Suprapubic skin (tissue), 4 donors: ENCODE measurements at regions not wholly inside any gene's neighbourhood (a gene's known extent, or its start where the extent isn't known, plus 50 kb on each side); places are given as distances from the start of the nearest gene placed in this dataset.

Experiments used
- DNase-seq, 2 donors: peaks; one replicate each; pipeline ENCODE4 v3.0.0-alpha.2; 2019; ENCODE audit warnings: low spot score in 2 of 2
- H3K27ac ChIP-seq: fragments of 200-600 bp; sonication (generic); one replicate; pipeline ENCODE4 v1.5.1; 2019
- H3K27me3 ChIP-seq: fragments of 200-600 bp; sonication (generic); one replicate; pipeline ENCODE4 v1.5.1; 2019
- H3K36me3 ChIP-seq: fragments of 200-600 bp; sonication (generic); one replicate; pipeline ENCODE4 v1.5.1; 2019
- H3K4me1 ChIP-seq: fragments of 200-600 bp; sonication (generic); one replicate; pipeline ENCODE4 v1.5.1; 2019
- H3K4me3 ChIP-seq: fragments of 200-600 bp; sonication (generic); one replicate; pipeline ENCODE4 v1.5.1; 2019; ENCODE audit warnings: mild to moderate bottlenecking
- H3K9me3 ChIP-seq: fragments of 200-600 bp; sonication (generic); one replicate; pipeline ENCODE4 v1.5.1; 2019
- EP300 ChIP-seq: sonication (generic); formaldehyde crosslinking; IDR thresholded peaks from one replicate; pipeline ENCODE4 v1.6.1; 2017; ENCODE audit warnings: antibody characterized with exemption
- POLR2A ChIP-seq, 2 donors: fragments of 450-650 bp; IDR thresholded peaks; one replicate each; pipeline ENCODE4 v1.6.1; 2017; ENCODE audit warnings: antibody characterized with exemption in 2 of 2, mild to moderate bottlenecking in 2 of 2, moderate library complexity in 2 of 2
- POLR2AphosphoS5 ChIP-seq, 3 donors: sonication (generic); formaldehyde crosslinking; IDR thresholded peaks; one replicate each; pipeline ENCODE4 v1.6.1; 2017; ENCODE audit warnings: antibody characterized with exemption in 3 of 3
- WGBS: methylation state at CpG from one replicate; pipeline ENCODE4 v1.1.5; 2018; 5-methylcytosine and 5-hydroxymethylcytosine counted together
- TF ChIP-seq, protein P1 (sequence below), 2 donors: fragments of 200-600 bp in 1 of 2; fragments of 450-650 bp in 1 of 2; sonication (generic) in 1 of 2; IDR thresholded peaks; one replicate each; pipeline ENCODE4 v1.5.1; 2016 to 2019; ENCODE audit warnings: antibody characterized with exemption in 2 of 2, mild to moderate bottlenecking in 1 of 2, moderate library complexity in 1 of 2

DNA sequence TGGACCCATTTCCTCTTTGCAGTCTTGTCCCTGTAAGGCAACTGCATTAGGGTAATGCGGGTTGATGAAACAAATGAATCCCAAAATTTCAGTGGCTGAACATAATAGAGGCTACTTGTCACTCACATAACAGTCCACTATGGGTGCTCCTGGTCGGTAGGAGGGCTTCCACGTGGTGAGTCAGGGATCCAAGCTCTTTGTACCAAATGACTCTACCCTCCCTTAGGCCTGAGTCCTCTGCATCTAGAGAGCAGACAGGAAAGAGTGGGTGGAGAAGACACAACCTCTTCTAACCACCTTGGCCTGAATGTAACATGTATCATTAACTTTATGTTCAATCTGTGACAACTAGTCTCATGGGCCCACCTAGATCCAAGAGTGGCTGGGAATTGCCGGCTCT, 86.2 kb upstream of the HAAO start:
- H3K27me3 ChIP-seq: no peaks in the 10 kb centered on the region
- 79% methylated on average over 4 of the region's 4 CpGs for WGBS
- no peaks in the 10 kb centered on the region for H3K36me3 ChIP-seq
- peak overlapping the region; percentile 2 for H3K27ac ChIP-seq
- TF ChIP-seq EP300: no peak
- no peak for TF ChIP-seq POLR2A (IDR thresholded peaks at IDR 0.05)
- TF ChIP-seq POLR2AphosphoS5 (IDR thresholded peaks at IDR 0.05): no peak
- TF ChIP-seq, protein P1, sequence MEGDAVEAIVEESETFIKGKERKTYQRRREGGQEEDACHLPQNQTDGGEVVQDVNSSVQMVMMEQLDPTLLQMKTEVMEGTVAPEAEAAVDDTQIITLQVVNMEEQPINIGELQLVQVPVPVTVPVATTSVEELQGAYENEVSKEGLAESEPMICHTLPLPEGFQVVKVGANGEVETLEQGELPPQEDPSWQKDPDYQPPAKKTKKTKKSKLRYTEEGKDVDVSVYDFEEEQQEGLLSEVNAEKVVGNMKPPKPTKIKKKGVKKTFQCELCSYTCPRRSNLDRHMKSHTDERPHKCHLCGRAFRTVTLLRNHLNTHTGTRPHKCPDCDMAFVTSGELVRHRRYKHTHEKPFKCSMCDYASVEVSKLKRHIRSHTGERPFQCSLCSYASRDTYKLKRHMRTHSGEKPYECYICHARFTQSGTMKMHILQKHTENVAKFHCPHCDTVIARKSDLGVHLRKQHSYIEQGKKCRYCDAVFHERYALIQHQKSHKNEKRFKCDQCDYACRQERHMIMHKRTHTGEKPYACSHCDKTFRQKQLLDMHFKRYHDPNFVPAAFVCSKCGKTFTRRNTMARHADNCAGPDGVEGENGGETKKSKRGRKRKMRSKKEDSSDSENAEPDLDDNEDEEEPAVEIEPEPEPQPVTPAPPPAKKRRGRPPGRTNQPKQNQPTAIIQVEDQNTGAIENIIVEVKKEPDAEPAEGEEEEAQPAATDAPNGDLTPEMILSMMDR (IDR thresholded peaks at IDR 0.05): no peak
- peak in 1 of 2 donors; percentile 30 for DNase-seq
- no peaks in the 10 kb centered on the region for H3K9me3 ChIP-seq
- H3K4me1 ChIP-seq: peaks cover 60% of the 10 kb centered on the region
- no peak overlapping the region for H3K4me3 ChIP-seq

DNA sequence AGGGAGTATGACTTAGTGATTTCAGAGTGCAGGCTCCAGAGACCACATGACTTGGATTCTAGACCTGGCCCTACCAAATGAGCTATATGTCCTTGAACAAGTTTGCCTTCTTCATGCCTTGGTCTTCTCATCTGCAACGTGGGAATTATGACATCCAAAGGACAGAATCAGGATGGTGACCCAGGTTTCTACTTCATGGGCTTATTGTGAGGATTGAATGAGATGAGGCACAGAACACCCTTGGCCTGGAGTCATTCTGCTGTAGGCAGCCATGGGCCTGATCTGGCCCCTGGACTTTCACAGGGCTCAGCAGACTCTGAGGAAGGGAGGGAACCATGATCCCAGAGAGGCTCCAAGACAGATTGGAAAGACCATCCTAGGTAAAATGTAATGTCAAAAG, 85.6 kb upstream of the HAAO start:
- 88% methylated on average over 1 of the region's 1 CpG for WGBS
- H3K27ac ChIP-seq: no peak overlapping the region

DNA sequence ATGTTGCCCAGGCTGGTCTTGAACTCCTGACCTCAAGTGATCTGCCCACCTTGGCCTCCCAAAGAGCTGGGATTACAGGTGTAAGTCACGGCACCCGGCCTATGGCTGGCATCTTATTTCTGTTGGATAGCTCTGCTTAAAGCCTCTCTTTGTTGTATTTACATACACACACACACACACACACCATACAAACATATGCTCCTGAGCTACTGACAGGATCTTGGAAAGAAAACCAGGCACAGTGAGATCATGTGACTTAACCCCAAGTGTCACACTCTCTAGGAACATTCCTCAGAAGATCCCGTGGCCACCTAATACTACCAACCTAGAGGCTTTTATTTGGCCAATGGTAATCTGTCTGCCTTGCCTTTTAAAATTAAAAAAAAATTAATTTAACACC, 85.1 kb upstream of the HAAO start:
- 87% methylated on average over 3 of the region's 3 CpGs for WGBS
- no peaks in the 10 kb centered on the region for H3K9me3 ChIP-seq
- H3K4me3 ChIP-seq: no peak overlapping the region
- DNase-seq: no peak
- TF ChIP-seq POLR2A (IDR thresholded peaks at IDR 0.05) (no peak), POLR2AphosphoS5 (IDR thresholded peaks at IDR 0.05) (no peak), EP300 (no peak)
- TF ChIP-seq, protein P1 (IDR thresholded peaks at IDR 0.05): no peak
- no peaks in the 10 kb centered on the region for H3K36me3 ChIP-seq
- no peaks in the 10 kb centered on the region for H3K27me3 ChIP-seq
- peaks cover 69% of the 10 kb centered on the region for H3K4me1 ChIP-seq
- no peak overlapping the region for H3K27ac ChIP-seq

More for the DNA sequence above, 85.6 kb upstream of the HAAO start:
- Histone ChIP-seq H3K4me1 (peaks cover 67% of the 10 kb centered on the region), H3K36me3 (no peaks in the 10 kb centered on the region), H3K9me3 (no peaks in the 10 kb centered on the region), H3K4me3 (no peak overlapping the region), H3K27me3 (no peaks in the 10 kb centered on the region)
- peak in 1 of 2 donors; percentile 20 for DNase-seq
- no peak for TF ChIP-seq POLR2A (IDR thresholded peaks at IDR 0.05)

DNA sequence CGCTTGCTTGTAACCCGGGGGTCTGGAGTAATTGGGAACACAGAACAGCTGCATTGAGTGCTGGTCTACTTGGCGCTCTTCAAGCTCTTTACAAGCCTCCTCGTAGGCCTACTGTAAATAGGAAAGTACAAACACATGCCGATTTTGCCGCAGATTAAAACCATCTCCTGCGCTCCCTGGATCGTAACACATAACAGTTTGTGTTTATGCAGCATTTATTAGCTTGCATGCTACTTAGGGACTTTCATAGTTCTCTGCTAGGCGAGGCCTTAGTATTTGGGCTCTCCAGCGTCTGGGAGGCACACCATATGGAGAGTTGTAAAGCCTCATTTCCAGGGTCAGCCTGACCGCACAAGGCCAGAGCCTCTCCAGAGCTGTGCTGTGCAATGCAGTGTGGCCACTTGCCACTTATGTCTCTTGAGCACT, 84.0 kb upstream of the HAAO start:
- Histone ChIP-seq H3K27ac (peak overlapping the region; percentile 68), H3K4me3 (no peak overlapping the region), H3K27me3 (no peaks in the 10 kb centered on the region), H3K4me1 (peaks cover 70% of the 10 kb centered on the region), H3K36me3 (no peaks in the 10 kb centered on the region), H3K9me3 (no peaks in the 10 kb centered on the region)
- TF ChIP-seq, protein P1 (IDR thresholded peaks at IDR 0.05): no peak
- TF ChIP-seq POLR2AphosphoS5 (IDR thresholded peaks at IDR 0.05) (no peak), EP300 (no peak), POLR2A (IDR thresholded peaks at IDR 0.05) (no peak)
- no peak for DNase-seq
- 79% methylated on average over 9 of the region's 11 CpGs for WGBS

DNA sequence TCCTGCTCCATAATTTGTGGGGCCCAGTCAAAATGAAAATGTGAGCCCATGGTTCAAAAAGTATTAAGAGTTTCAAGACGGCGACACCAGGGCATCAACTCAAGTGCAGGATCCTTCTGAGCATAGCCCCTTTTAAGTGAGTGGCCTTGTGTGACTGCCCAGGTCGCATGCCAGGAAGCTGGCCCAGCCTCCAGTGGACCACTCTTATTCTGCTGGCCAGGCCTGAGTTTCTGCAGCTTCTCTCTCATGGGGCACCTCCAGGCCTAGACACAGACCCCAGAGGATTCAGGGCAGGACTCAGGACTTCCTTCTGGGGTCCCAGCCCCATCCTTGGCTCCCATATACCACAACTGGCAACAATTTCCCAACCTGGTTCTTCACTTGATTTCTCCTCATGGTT, 83.5 kb upstream of the HAAO start:
- WGBS: 71% methylated on average over 3 of the region's 3 CpGs

DNA sequence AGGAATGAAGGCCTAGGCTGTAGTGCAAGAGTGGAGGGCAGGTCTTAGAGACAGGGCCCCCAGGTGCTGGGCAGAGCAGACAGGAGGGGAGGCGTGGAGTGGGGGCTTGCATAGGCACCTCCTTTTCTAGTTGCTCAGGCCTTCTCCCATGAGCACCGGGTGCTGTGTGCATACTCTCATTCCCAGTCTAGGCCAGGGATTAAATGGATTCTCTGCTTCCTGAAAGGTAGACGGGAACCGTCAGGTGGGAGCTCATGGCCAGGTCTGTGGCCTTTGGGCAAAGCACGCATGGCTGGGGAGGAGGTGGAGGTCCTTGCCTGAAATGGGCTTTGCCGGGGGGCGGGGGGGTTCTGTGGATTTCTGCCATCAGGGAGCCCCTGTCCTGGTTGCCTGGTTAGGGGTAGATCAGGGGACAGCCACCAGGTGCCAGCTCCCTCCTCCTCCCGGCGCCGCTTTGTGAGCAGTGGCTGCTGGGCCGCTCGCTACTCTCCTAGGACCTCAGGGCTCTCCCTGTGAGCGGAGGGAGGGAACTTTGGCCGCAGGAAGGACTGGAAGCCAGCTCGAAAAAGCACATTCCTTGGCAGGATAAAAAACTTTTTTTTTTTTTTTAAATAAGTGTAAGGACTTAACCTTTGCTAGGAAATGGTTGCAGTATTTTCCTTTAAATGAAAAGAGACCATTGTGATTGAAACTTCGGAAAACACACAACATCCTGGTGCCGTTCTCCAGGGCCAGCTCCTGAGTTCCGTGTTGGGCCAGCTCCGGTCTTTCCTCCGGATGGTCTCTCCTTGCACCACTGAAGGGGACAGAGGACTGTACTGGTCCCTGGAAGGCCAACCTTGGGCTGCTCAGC, 82.8 kb upstream of the HAAO start:
- peak in 1 of 2 donors; percentile 72 for DNase-seq
- WGBS: 27% methylated on average over 15 of the region's 20 CpGs
- Histone ChIP-seq H3K4me1 (peaks cover 59% of the 10 kb centered on the region), H3K9me3 (no peaks in the 10 kb centered on the region), H3K4me3 (no peak overlapping the region), H3K27ac (peak overlapping the region; percentile 68), H3K27me3 (no peaks in the 10 kb centered on the region), H3K36me3 (no peaks in the 10 kb centered on the region)
- TF ChIP-seq, protein P1 (IDR thresholded peaks at IDR 0.05): no peak
- TF ChIP-seq POLR2A (IDR thresholded peaks at IDR 0.05): no peak
- no peak for TF ChIP-seq POLR2AphosphoS5 (IDR thresholded peaks at IDR 0.05)
- no peak for TF ChIP-seq EP300

More for the DNA sequence above, 83.5 kb upstream of the HAAO start:
- no peaks in the 10 kb centered on the region for H3K27me3 ChIP-seq
- no peak for DNase-seq
- H3K9me3 ChIP-seq: no peaks in the 10 kb centered on the region
- no peaks in the 10 kb centered on the region for H3K36me3 ChIP-seq
- H3K4me3 ChIP-seq: no peak overlapping the region
- H3K4me1 ChIP-seq: peaks cover 66% of the 10 kb centered on the region
- TF ChIP-seq POLR2AphosphoS5 (IDR thresholded peaks at IDR 0.05) (no peak), POLR2A (IDR thresholded peaks at IDR 0.05) (no peak)
- peak overlapping the region; percentile 68 for H3K27ac ChIP-seq
